GM21515 (cell line): ENCODE measurements at regions not wholly inside any gene's neighbourhood (a gene's known extent, or its start where the extent isn't known, plus 50 kb on each side); places are given as distances from the start of the nearest gene placed in this dataset.

Experiments used
- ATAC-seq: cut with Tn5 transposase; IDR thresholded peaks from one replicate; pipeline ENCODE4 v1.9.1; 2021; ENCODE audit not compliant: unreplicated experiment

GRCh38 chr12:124726596-124727263 lies 136.9 kb downstream of the SCARB1 start:
- ATAC-seq: no peak

- ATAC-seq: no peak
These were observed 137.9 kb downstream of the SCARB1 start for GRCh38 chr12:124725597-124726237.

GRCh38 chr12:124725099-124725498 lies 138.6 kb downstream of the SCARB1 start:
- no peak for ATAC-seq

- no peak for ATAC-seq
These were observed 140.8 kb downstream of the SCARB1 start for GRCh38 chr12:124722878-124723277.

- ATAC-seq: no peak
These were observed 142.0 kb downstream of the SCARB1 start for GRCh38 chr12:124721501-124722162.

- ATAC-seq: no peak
These were observed 142.8 kb downstream of the SCARB1 start for GRCh38 chr12:124720681-124721500.

- no peak for ATAC-seq
These were observed 143.5 kb downstream of the SCARB1 start for GRCh38 chr12:124720004-124720680.

- ATAC-seq: no peak
These were observed 144.4 kb downstream of the SCARB1 start for GRCh38 chr12:124719231-124719630.

GRCh38 chr12:124718458-124718857 lies 145.2 kb downstream of the SCARB1 start:
- ATAC-seq: no peak

- ATAC-seq: no peak
These were observed 145.6 kb downstream of the SCARB1 start for GRCh38 chr12:124718036-124718435.

- no peak for ATAC-seq
These were observed 146.3 kb downstream of the SCARB1 start for GRCh38 chr12:124717318-124717717.

GRCh38 chr12:124716208-124717130 lies 147.2 kb downstream of the SCARB1 start:
- ATAC-seq: no peak

- ATAC-seq: no peak
These were observed 147.9 kb upstream of the NCOR2 start for GRCh38 chr12:124715121-124715990.

GRCh38 chr12:124713436-124714082 lies 146.1 kb upstream of the NCOR2 start:
- ATAC-seq: peak; percentile 77

- ATAC-seq: peak; percentile 42
These were observed 145.6 kb upstream of the NCOR2 start for GRCh38 chr12:124713041-124713435.

- ATAC-seq: no peak
These were observed 143.9 kb upstream of the NCOR2 start for GRCh38 chr12:124711344-124711743.

GRCh38 chr12:124709722-124710687 lies 142.6 kb upstream of the NCOR2 start:
- no peak for ATAC-seq
